HCT116 (cell line): ENCODE measurements at regions not wholly inside any gene's neighbourhood (a gene's known extent, or its start where the extent isn't known, plus 50 kb on each side); places are given as distances from the start of the nearest gene placed in this dataset.

Experiments
- CEBPB ChIP-seq: IDR thresholded peaks from 2 replicates; pipeline ENCODE4 v1.6.1; 2012; ENCODE audit warnings: low read depth
- CTCF ChIP-seq, 3 experiments: fragments of 200-600 bp in 1 of 3; sonication (generic) in 1 of 3; IDR thresholded peaks in 2 of 3; conservative IDR thresholded peaks in 1 of 3; 2 replicates each; pipeline ENCODE4 v1.5.1; 2012 to 2017; ENCODE audit warnings: low read depth in 2 of 3, low read length in 2 of 3, antibody characterized with exemption in 1 of 3, borderline replicate concordance in 1 of 3, control low read depth in 1 of 3, mild to moderate bottlenecking in 1 of 3, mixed read lengths in 1 of 3, mixed run types in 1 of 3, moderate library complexity in 1 of 3; ENCODE audit not compliant: insufficient read depth in 1 of 3
- EGR1 ChIP-seq: IDR thresholded peaks from 2 replicates; pipeline ENCODE4 v1.6.1; 2012; ENCODE audit warnings: low read depth
- EZH2 ChIP-seq: fragments of 200-600 bp; sonication (generic); IDR thresholded peaks from 2 replicates; pipeline ENCODE4 v1.6.1; 2017; ENCODE audit warnings: antibody characterized with exemption, mixed run types
- EZH2phosphoT487 ChIP-seq: fragments of 200-600 bp; IDR thresholded peaks from 2 replicates; pipeline ENCODE4 v1.6.1; 2018; ENCODE audit warnings: antibody characterized with exemption, borderline replicate concordance
- POLR2A ChIP-seq: IDR thresholded peaks from 2 replicates; pipeline ENCODE4 v1.7.0; 2011; ENCODE audit warnings: borderline replicate concordance; ENCODE audit not compliant: insufficient read depth, insufficient read length; ENCODE audit errors: extremely low read depth
- POLR2AphosphoS5 ChIP-seq: IDR thresholded peaks from 2 replicates; pipeline ENCODE4 v1.6.1; 2011; ENCODE audit warnings: mild to moderate bottlenecking, low read depth, low read length, moderate library complexity
- SRF ChIP-seq: IDR thresholded peaks from 2 replicates; pipeline ENCODE4 v1.6.1; 2012; ENCODE audit warnings: low read depth
- TCF7L2 ChIP-seq: IDR thresholded peaks from 2 replicates; pipeline ENCODE4 v1.7.0; 2011; ENCODE audit warnings: borderline replicate concordance, inconsistent platforms; ENCODE audit not compliant: insufficient read depth, insufficient read length; ENCODE audit errors: extremely low read depth
- YY1 ChIP-seq: IDR thresholded peaks from 2 replicates; pipeline ENCODE4 v1.6.1; 2011; ENCODE audit warnings: low read length, low read depth, moderate library complexity, mild to moderate bottlenecking; ENCODE audit not compliant: insufficient replicate concordance; ENCODE audit errors: extremely low read depth
- ZNF274 ChIP-seq: fragments of 200-500 bp; sonication (Bioruptor generic); IDR thresholded peaks from 2 replicates; pipeline ENCODE4 v1.6.1; 2014; ENCODE audit warnings: mild to moderate bottlenecking, low read depth, low read length, inconsistent platforms
- TF ChIP-seq, protein P1 (sequence below): IDR thresholded peaks from 2 replicates; pipeline ENCODE4 v1.6.1; 2012; ENCODE audit warnings: low read depth

- TF ChIP-seq POLR2AphosphoS5 (no peak), CTCF (IDR thresholded peaks at IDR 0.05 in 2 of 3, conservative IDR thresholded peaks at IDR 0.05 in 1 of 3; ENCODE audit: borderline replicate concordance in 1 of 3, insufficient read depth in 1 of 3, low read depth in 2 of 3, low read length in 2 of 3) (no peak), TCF7L2 (no peak), POLR2A (no peak), ZNF274 (no peak), EZH2 (no peak), CEBPB (no peak), EGR1 (no peak), YY1 (no peak), SRF (no peak), EZH2phosphoT487 (no peak)
- TF ChIP-seq, protein P1, sequence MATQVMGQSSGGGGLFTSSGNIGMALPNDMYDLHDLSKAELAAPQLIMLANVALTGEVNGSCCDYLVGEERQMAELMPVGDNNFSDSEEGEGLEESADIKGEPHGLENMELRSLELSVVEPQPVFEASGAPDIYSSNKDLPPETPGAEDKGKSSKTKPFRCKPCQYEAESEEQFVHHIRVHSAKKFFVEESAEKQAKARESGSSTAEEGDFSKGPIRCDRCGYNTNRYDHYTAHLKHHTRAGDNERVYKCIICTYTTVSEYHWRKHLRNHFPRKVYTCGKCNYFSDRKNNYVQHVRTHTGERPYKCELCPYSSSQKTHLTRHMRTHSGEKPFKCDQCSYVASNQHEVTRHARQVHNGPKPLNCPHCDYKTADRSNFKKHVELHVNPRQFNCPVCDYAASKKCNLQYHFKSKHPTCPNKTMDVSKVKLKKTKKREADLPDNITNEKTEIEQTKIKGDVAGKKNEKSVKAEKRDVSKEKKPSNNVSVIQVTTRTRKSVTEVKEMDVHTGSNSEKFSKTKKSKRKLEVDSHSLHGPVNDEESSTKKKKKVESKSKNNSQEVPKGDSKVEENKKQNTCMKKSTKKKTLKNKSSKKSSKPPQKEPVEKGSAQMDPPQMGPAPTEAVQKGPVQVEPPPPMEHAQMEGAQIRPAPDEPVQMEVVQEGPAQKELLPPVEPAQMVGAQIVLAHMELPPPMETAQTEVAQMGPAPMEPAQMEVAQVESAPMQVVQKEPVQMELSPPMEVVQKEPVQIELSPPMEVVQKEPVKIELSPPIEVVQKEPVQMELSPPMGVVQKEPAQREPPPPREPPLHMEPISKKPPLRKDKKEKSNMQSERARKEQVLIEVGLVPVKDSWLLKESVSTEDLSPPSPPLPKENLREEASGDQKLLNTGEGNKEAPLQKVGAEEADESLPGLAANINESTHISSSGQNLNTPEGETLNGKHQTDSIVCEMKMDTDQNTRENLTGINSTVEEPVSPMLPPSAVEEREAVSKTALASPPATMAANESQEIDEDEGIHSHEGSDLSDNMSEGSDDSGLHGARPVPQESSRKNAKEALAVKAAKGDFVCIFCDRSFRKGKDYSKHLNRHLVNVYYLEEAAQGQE, result no peak
These were observed 245.2 kb downstream of the IL20RB start for GRCh38 chr3:137202941-137203340.
